ENCODE measurements at regions not wholly inside any gene's neighbourhood (a gene's known extent, or its start where the extent isn't known, plus 50 kb on each side); places are given as distances from the start of the nearest gene placed in this dataset.

DNA sequence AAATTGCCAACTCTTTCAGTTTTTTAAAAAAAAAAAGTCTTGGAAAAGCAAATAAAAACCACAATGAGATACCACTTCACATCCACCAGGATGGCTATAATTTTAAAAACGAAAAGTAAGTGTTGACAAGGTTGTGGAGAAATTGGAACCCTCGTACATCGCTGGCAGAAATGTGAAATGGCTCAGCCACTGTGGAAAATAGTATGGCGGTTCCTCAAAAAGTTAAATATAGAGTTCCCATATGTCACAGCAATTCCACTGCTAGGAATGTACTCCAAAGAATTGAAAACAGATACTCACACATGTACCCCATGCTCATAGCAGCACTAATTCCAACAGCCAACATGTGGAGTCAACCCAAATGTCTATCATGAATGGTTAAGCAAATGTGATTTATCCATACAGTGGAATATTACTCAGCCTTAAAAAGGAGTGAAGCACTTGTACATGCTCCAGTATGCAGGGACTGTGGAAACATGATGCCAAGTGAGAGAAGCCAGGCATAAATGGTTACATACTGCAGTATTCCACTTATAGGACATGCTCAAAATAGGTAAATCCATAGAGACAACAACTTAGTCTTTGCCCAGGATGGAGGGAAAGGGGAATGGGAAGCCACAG, 73.8 kb upstream of the PCSK6 start:
- no peaks in the 10 kb centered on the region for H3K79me2 ChIP-seq (ENCODE audit: low read length)
- no peak overlapping the region for H3K4me3 ChIP-seq (ENCODE audit: low read length)
- no peaks in the 10 kb centered on the region for H3K9me2 ChIP-seq (replicated peaks; ENCODE audit: low read length)
- no peaks in the 10 kb centered on the region for H3K36me3 ChIP-seq (ENCODE audit: low read depth, low read length)
- H3F3A ChIP-seq (ENCODE audit: low read length, unreplicated experiment): no peaks in the 10 kb centered on the region
- no peak overlapping the region for H3K9ac ChIP-seq (ENCODE audit: low read length)
- ATAC-seq: no peak
- no peaks in the 10 kb centered on the region; the same call in 1 of the 2 replicates for H3K27me3 ChIP-seq (ENCODE audit: low read length)
- TF ChIP-seq EZH2phosphoT487 (IDR thresholded peaks at IDR 0.05; ENCODE audit: borderline replicate concordance, low read length): no peak
- no peak for TF ChIP-seq EZH2 (IDR thresholded peaks at IDR 0.05; ENCODE audit: low read length, unreplicated experiment)
- TF ChIP-seq, protein P1, sequence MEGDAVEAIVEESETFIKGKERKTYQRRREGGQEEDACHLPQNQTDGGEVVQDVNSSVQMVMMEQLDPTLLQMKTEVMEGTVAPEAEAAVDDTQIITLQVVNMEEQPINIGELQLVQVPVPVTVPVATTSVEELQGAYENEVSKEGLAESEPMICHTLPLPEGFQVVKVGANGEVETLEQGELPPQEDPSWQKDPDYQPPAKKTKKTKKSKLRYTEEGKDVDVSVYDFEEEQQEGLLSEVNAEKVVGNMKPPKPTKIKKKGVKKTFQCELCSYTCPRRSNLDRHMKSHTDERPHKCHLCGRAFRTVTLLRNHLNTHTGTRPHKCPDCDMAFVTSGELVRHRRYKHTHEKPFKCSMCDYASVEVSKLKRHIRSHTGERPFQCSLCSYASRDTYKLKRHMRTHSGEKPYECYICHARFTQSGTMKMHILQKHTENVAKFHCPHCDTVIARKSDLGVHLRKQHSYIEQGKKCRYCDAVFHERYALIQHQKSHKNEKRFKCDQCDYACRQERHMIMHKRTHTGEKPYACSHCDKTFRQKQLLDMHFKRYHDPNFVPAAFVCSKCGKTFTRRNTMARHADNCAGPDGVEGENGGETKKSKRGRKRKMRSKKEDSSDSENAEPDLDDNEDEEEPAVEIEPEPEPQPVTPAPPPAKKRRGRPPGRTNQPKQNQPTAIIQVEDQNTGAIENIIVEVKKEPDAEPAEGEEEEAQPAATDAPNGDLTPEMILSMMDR (conservative IDR thresholded peaks at IDR 0.05; ENCODE audit: low read depth, low read length): no peak
- no TSS peak for BruUV-seq (replicated peaks)
- DNase-seq: no peak
- ChIA-PET CTCF (no interaction called here), POLR2A (ENCODE audit: unreplicated experiment) (no interaction called here)
- H3K4me1 ChIP-seq (ENCODE audit: insufficient read depth, low read length): peaks cover 4% of the 10 kb centered on the region; the same call in 1 of the 2 replicates
- no peaks in the 10 kb centered on the region for H4K20me1 ChIP-seq (ENCODE audit: low read length)
- H3K9me3 ChIP-seq (ENCODE audit: low read length): no peaks in the 10 kb centered on the region
- no peak overlapping the region for H3K4me2 ChIP-seq (ENCODE audit: low read length)
- no peak overlapping the region for H3K27ac ChIP-seq (ENCODE audit: low read length)
- H2AFZ ChIP-seq (ENCODE audit: low read length): no peak overlapping the region
- intact Hi-C loops (cut with micrococcal nuclease): no loop called here

DNA sequence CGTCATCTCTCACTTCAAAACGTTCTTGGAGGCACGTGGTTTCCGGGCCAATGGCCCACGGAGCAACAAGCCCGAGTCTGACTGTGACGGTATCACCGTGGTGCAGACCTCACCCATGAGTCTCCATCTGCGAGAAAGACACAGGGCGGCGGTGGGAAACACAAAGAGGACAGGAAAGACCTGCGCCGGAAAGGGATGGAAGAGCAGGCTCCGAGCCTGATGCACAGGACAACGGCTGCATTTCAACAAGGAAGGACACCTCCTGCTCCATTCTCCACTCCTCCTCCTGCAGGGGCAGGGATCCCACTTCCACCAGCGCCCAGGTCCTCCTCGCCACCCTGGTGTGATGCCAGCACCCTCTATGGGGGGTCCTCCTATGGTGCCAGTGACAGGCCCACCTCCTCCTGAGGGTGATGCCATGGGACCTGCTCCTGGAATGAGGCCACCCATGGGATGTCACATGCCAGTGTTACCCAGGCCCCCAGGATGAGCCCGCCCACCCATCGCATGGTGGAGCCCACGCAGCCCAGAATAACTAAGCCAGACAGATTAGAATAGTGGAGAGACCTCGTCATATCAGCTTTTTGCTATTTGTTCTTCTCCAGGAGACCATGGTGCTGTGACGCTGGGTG, 73.0 kb upstream of the PCSK6 start:
- Histone ChIP-seq H3K27ac (ENCODE audit: low read length) (no peak overlapping the region), H4K20me1 (ENCODE audit: low read length) (no peaks in the 10 kb centered on the region), H3K27me3 (ENCODE audit: low read length) (no peaks in the 10 kb centered on the region; the same call in 1 of the 2 replicates), H2AFZ (ENCODE audit: low read length) (no peak overlapping the region), H3K36me3 (ENCODE audit: low read depth, low read length) (no peaks in the 10 kb centered on the region), H3K4me3 (ENCODE audit: low read length) (no peak overlapping the region), H3K9me2 (replicated peaks; ENCODE audit: low read length) (no peaks in the 10 kb centered on the region), H3K79me2 (ENCODE audit: low read length) (no peaks in the 10 kb centered on the region), H3K9ac (ENCODE audit: low read length) (no peak overlapping the region), H3K9me3 (ENCODE audit: low read length) (no peaks in the 10 kb centered on the region), H3F3A (ENCODE audit: low read length, unreplicated experiment) (no peaks in the 10 kb centered on the region), H3K4me1 (ENCODE audit: insufficient read depth, low read length) (no peaks in the 10 kb centered on the region), H3K4me2 (ENCODE audit: low read length) (no peak overlapping the region)
- CTCF ChIA-PET: no interaction called here
- no TSS peak for BruUV-seq (replicated peaks)
- no peak for ATAC-seq
- POLR2A ChIA-PET (ENCODE audit: unreplicated experiment): no interaction called here
- TF ChIP-seq, protein P1 (conservative IDR thresholded peaks at IDR 0.05; ENCODE audit: low read depth, low read length): no peak
- no peak for TF ChIP-seq EZH2phosphoT487 (IDR thresholded peaks at IDR 0.05; ENCODE audit: borderline replicate concordance, low read length)
- TF ChIP-seq EZH2 (IDR thresholded peaks at IDR 0.05; ENCODE audit: low read length, unreplicated experiment): no peak
- intact Hi-C loops (cut with micrococcal nuclease): no loop called here
- DNase-seq: no peak

DNA sequence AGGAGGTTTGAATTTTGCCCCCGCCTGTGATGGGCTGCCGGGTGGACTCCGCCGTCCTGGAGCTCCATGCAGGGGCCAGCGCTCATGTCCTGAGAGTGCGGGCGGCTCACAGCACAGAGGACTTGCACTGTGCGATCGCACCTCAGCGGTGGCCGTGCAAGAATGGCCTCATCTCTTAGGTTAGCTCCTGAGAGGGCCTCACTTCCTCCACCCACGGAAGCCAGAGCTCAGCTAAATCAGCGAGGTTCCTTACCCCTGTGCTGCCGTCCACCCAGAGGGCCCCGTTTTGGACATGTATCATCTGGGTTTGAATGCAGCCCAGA, 72.0 kb upstream of the PCSK6 start:
- no TSS peak for BruUV-seq (replicated peaks)
- H4K20me1 ChIP-seq (ENCODE audit: low read length): no peaks in the 10 kb centered on the region
- H3K36me3 ChIP-seq (ENCODE audit: low read depth, low read length): no peaks in the 10 kb centered on the region
- no peak overlapping the region for H3K9ac ChIP-seq (ENCODE audit: low read length)
- H3F3A ChIP-seq (ENCODE audit: low read length, unreplicated experiment): no peaks in the 10 kb centered on the region
- H3K4me2 ChIP-seq (ENCODE audit: low read length): no peak overlapping the region
- H3K4me1 ChIP-seq (ENCODE audit: insufficient read depth, low read length): no peaks in the 10 kb centered on the region
- POLR2A ChIA-PET (ENCODE audit: unreplicated experiment): no interaction called here
- no peak overlapping the region for H3K4me3 ChIP-seq (ENCODE audit: low read length)
- no peak for DNase-seq
- H3K79me2 ChIP-seq (ENCODE audit: low read length): no peaks in the 10 kb centered on the region
- no peak overlapping the region for H3K27ac ChIP-seq (ENCODE audit: low read length)
- no peaks in the 10 kb centered on the region for H3K9me2 ChIP-seq (replicated peaks; ENCODE audit: low read length)
- TF ChIP-seq EZH2phosphoT487 (IDR thresholded peaks at IDR 0.05; ENCODE audit: borderline replicate concordance, low read length) (no peak), EZH2 (IDR thresholded peaks at IDR 0.05; ENCODE audit: low read length, unreplicated experiment) (no peak)
- TF ChIP-seq, protein P1 (conservative IDR thresholded peaks at IDR 0.05; ENCODE audit: low read depth, low read length): no peak
- ATAC-seq: no peak
- no peaks in the 10 kb centered on the region for H3K9me3 ChIP-seq (ENCODE audit: low read length)
- no peaks in the 10 kb centered on the region; the same call in 1 of the 2 replicates for H3K27me3 ChIP-seq (ENCODE audit: low read length)
- CTCF ChIA-PET: no interaction called here
- intact Hi-C loops (cut with micrococcal nuclease): no loop called here
- H2AFZ ChIP-seq (ENCODE audit: low read length): no peak overlapping the region
